ENCODE measurements at regions not wholly inside any gene's neighbourhood (a gene's known extent, or its start where the extent isn't known, plus 50 kb on each side); places are given as distances from the start of the nearest gene placed in this dataset.
A peak's percentile ranks its signal among the peaks of the same experiment; 100 is the strongest.

DNA sequence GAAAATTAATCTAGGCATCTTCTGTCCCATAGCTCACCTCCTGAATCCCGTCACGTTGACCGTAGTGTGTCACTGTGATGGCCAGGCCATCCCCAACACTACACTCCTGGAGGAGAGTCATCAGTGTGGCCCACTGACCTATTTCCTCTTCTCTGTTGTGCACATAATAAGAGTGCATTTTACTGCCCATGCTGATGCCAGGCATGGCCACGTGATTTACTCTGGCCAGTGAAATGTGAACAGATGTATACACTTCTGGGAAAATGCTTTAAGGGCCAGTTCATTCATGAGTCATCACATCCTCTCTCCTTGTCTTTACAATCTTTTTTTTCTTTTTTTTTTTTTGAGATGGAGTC is 101.9 kb upstream of the PIP4K2A start:
- Histone ChIP-seq H3K4me1 (no peaks in the 10 kb centered on the region), H3K9me3 (no peaks in the 10 kb centered on the region), H3K27me3 (no peaks in the 10 kb centered on the region), H3K4me3 (no peak overlapping the region), H3K27ac (no peak overlapping the region), H3K36me3 (no peaks in the 10 kb centered on the region)
- TF ChIP-seq EP300 (IDR thresholded peaks at IDR 0.05) (no peak), CTCF (IDR thresholded peaks at IDR 0.05) (no peak), POLR2AphosphoS5 (IDR thresholded peaks at IDR 0.05) (peak; percentile 32)
- 79 to 82% methylated on average over 4 of the region's 4 CpGs for WGBS, 2 donors (ENCODE audit: low coverage in 1 of 2)
- no peak for ATAC-seq

GRCh38 chr10:22810643-22811465 is 96.5 kb upstream of the PIP4K2A start:
- no peak for ATAC-seq
- TF ChIP-seq POLR2AphosphoS5 (IDR thresholded peaks at IDR 0.05), result no peak
- no peak for TF ChIP-seq POLR2A (IDR thresholded peaks at IDR 0.05)
- no peak for TF ChIP-seq EP300 (IDR thresholded peaks at IDR 0.05)
- TF ChIP-seq CTCF (IDR thresholded peaks at IDR 0.05), result no peak
- Histone ChIP-seq H3K4me3 (no peak overlapping the region), H3K36me3 (no peaks in the 10 kb centered on the region), H3K27ac (no peak overlapping the region), H3K27me3 (no peaks in the 10 kb centered on the region), H3K9me3 (no peaks in the 10 kb centered on the region), H3K4me1 (peaks cover 0 to 2% (median under 1%) of the 10 kb centered on the region in 3 donors)
- WGBS, 2 donors (ENCODE audit: low coverage in 1 of 2), result 70 to 71% methylated on average over 5 of the region's 7 CpGs

- ATAC-seq, result no peak
- no peak overlapping the region for H3K27ac ChIP-seq
- peaks cover 5 to 16% (median 6%) of the 10 kb centered on the region in 3 donors for H3K4me1 ChIP-seq
- WGBS, 2 donors (ENCODE audit: low coverage in 1 of 2), result 74 to 87% methylated on average over 4 of the region's 4 CpGs
- TF ChIP-seq CTCF (IDR thresholded peaks at IDR 0.05) (no peak), POLR2AphosphoS5 (IDR thresholded peaks at IDR 0.05) (no peak), EP300 (IDR thresholded peaks at IDR 0.05) (no peak), POLR2A (IDR thresholded peaks at IDR 0.05) (no peak)
- no peak overlapping the region for H3K4me3 ChIP-seq
- H3K27me3 ChIP-seq, result no peaks in the 10 kb centered on the region
- H3K36me3 ChIP-seq, result no peaks in the 10 kb centered on the region
- H3K9me3 ChIP-seq, result no peaks in the 10 kb centered on the region
These were observed 92.9 kb upstream of the PIP4K2A start for GRCh38 chr10:22807238-22807637.

- H3K9me3 ChIP-seq, result no peaks in the 10 kb centered on the region
- peaks cover 5 to 16% (median 6%) of the 10 kb centered on the region in 3 donors for H3K4me1 ChIP-seq
- no peak for ATAC-seq
- no peaks in the 10 kb centered on the region for H3K27me3 ChIP-seq
- no peaks in the 10 kb centered on the region for H3K36me3 ChIP-seq
- TF ChIP-seq POLR2AphosphoS5 (IDR thresholded peaks at IDR 0.05) (peak; percentile 67), CTCF (IDR thresholded peaks at IDR 0.05) (peak in 3 of 4 experiments; percentile 26 to 30 (median 28)), EP300 (IDR thresholded peaks at IDR 0.05) (no peak)
- no peak overlapping the region for H3K4me3 ChIP-seq
- 19 to 39% methylated on average over 4 of the region's 4 CpGs for WGBS, 2 donors (ENCODE audit: low coverage in 1 of 2)
- H3K27ac ChIP-seq, result no peak overlapping the region
These were observed 90.9 kb upstream of the PIP4K2A start for GRCh38 chr10:22805304-22805703.

- WGBS, 2 donors (ENCODE audit: low coverage in 1 of 2), result 17 to 50% methylated on average over 2 of the region's 2 CpGs
- Histone ChIP-seq H3K9me3 (no peaks in the 10 kb centered on the region), H3K4me1 (peaks cover 5 to 16% (median 6%) of the 10 kb centered on the region in 3 donors), H3K4me3 (no peak overlapping the region), H3K27me3 (no peaks in the 10 kb centered on the region), H3K27ac (no peak overlapping the region), H3K36me3 (no peaks in the 10 kb centered on the region)
- no peak for ATAC-seq
- TF ChIP-seq POLR2AphosphoS5 (IDR thresholded peaks at IDR 0.05) (no peak), CTCF (IDR thresholded peaks at IDR 0.05) (no peak), EP300 (IDR thresholded peaks at IDR 0.05) (no peak), POLR2A (IDR thresholded peaks at IDR 0.05) (no peak)
These were observed 89.0 kb upstream of the PIP4K2A start for GRCh38 chr10:22803261-22803885.
